GM18873 (cell line): ENCODE measurements at regions not wholly inside any gene's neighbourhood (a gene's known extent, or its start where the extent isn't known, plus 50 kb on each side); places are given as distances from the start of the nearest gene placed in this dataset.

Experiments
- ATAC-seq: cut with Tn5 transposase; IDR thresholded peaks from one replicate; pipeline ENCODE4 v1.9.1; 2021; ENCODE audit warnings: mild to moderate bottlenecking, moderate library complexity, moderate number of reproducible peaks; ENCODE audit not compliant: unreplicated experiment, low FRiP score

GRCh38 chr12:115172521-115172920 is 488.5 kb upstream of the TBX3 start:
- ATAC-seq, result no peak

- no peak for ATAC-seq
These were observed 486.0 kb upstream of the TBX3 start for GRCh38 chr12:115169981-115170380.

- no peak for ATAC-seq
These were observed 482.8 kb upstream of the TBX3 start for GRCh38 chr12:115166698-115167315.

- no peak for ATAC-seq
These were observed 479.7 kb upstream of the TBX3 start for GRCh38 chr12:115163710-115164109.

GRCh38 chr12:115160271-115161128 is 476.5 kb upstream of the TBX3 start:
- no peak for ATAC-seq

- ATAC-seq, result no peak
These were observed 474.8 kb upstream of the TBX3 start for GRCh38 chr12:115158816-115159215.

- ATAC-seq, result no peak
These were observed 472.0 kb upstream of the TBX3 start for GRCh38 chr12:115155665-115156645.

- ATAC-seq, result no peak
These were observed 465.9 kb upstream of the TBX3 start for GRCh38 chr12:115149685-115150378.

GRCh38 chr12:115149279-115149678 is 465.3 kb upstream of the TBX3 start:
- ATAC-seq, result no peak

GRCh38 chr12:115147916-115148315 is 463.9 kb upstream of the TBX3 start:
- no peak for ATAC-seq

- ATAC-seq, result no peak
These were observed 462.5 kb upstream of the TBX3 start for GRCh38 chr12:115146453-115146852.

GRCh38 chr12:115144425-115144824 is 460.4 kb upstream of the TBX3 start:
- ATAC-seq, result no peak

GRCh38 chr12:115140981-115141655 is 457.1 kb upstream of the TBX3 start:
- ATAC-seq, result no peak

- no peak for ATAC-seq
These were observed 454.0 kb upstream of the TBX3 start for GRCh38 chr12:115137812-115138521.

GRCh38 chr12:115135800-115136211 is 451.8 kb upstream of the TBX3 start:
- ATAC-seq, result no peak

- no peak for ATAC-seq
These were observed 450.3 kb upstream of the TBX3 start for GRCh38 chr12:115134298-115134697.

GRCh38 chr12:115132905-115133304 is 448.9 kb upstream of the TBX3 start:
- ATAC-seq, result no peak

GRCh38 chr12:115132145-115132544 is 448.2 kb upstream of the TBX3 start:
- ATAC-seq, result no peak

GRCh38 chr12:115129727-115130126 is 445.8 kb upstream of the TBX3 start:
- no peak for ATAC-seq
